Hippocampal formation (tissue), 2 donors: ENCODE measurements at regions not wholly inside any gene's neighbourhood (a gene's known extent, or its start where the extent isn't known, plus 50 kb on each side); places are given as distances from the start of the nearest gene placed in this dataset.
A peak's percentile ranks its signal among the peaks of the same experiment; 100 is the strongest.

Source experiments
- DNase-seq, 2 donors: peaks; one replicate each; lab custom pipeline; 2025; lab: John Stamatoyannopoulos, UW

- no peak for DNase-seq
Observed at GRCh38 chr4:26020083-26020668, 106.2 kb downstream of the SMIM20 start.

- no peak for DNase-seq
Observed at GRCh38 chr4:26020881-26021280, 106.9 kb downstream of the SMIM20 start.

- no peak for DNase-seq
Observed at GRCh38 chr4:26021417-26022345, 107.7 kb downstream of the SMIM20 start.

GRCh38 chr4:26022346-26023202 lies 108.6 kb downstream of the SMIM20 start:
- no peak for DNase-seq

- no peak for DNase-seq
Observed at GRCh38 chr4:26023203-26023972, 109.4 kb downstream of the SMIM20 start.

- DNase-seq, result no peak
Observed at GRCh38 chr4:26024079-26024478, 110.1 kb downstream of the SMIM20 start.

- no peak for DNase-seq
Observed at GRCh38 chr4:26028133-26028792, 114.2 kb downstream of the SMIM20 start.

GRCh38 chr4:26028793-26029567 lies 115.0 kb downstream of the SMIM20 start:
- DNase-seq, result peak in 1 of 2 donors; percentile 42

GRCh38 chr4:26029568-26030131 lies 115.6 kb downstream of the SMIM20 start:
- no peak for DNase-seq

GRCh38 chr4:26030260-26030667 lies 116.2 kb downstream of the SMIM20 start:
- DNase-seq, result no peak

GRCh38 chr4:26030780-26031179 lies 116.8 kb downstream of the SMIM20 start:
- no peak for DNase-seq

GRCh38 chr4:26031704-26032103 lies 117.7 kb downstream of the SMIM20 start:
- DNase-seq, result no peak

- DNase-seq, result no peak
Observed at GRCh38 chr4:26032142-26032541, 118.1 kb downstream of the SMIM20 start.

- no peak for DNase-seq
Observed at GRCh38 chr4:26032630-26033317, 118.8 kb downstream of the SMIM20 start.

- DNase-seq, result no peak
Observed at GRCh38 chr4:26033389-26033788, 119.4 kb downstream of the SMIM20 start.

GRCh38 chr4:26034849-26035248 lies 120.8 kb downstream of the SMIM20 start:
- no peak for DNase-seq

- no peak for DNase-seq
Observed at GRCh38 chr4:26035921-26036320, 121.9 kb downstream of the SMIM20 start.

GRCh38 chr4:26039639-26040359 lies 125.8 kb downstream of the SMIM20 start:
- no peak for DNase-seq

GRCh38 chr4:26044524-26044923 lies 130.5 kb downstream of the SMIM20 start:
- no peak for DNase-seq
